Upper lobe of right lung (tissue), 1 donor: ENCODE measurements at regions not wholly inside any gene's neighbourhood (a gene's known extent, or its start where the extent isn't known, plus 50 kb on each side); places are given as distances from the start of the nearest gene placed in this dataset.

ENCODE experiments used
- ATAC-seq: fragments of 200-7000 bp; cut with Tn5 transposase; one replicate; pipeline ENCODE4 v1.9.1; 2020; ENCODE audit warnings: mild to moderate bottlenecking, moderate library complexity
- DNase-seq: peaks from one replicate; pipeline ENCODE4 v3.0.0-alpha.2; 2020
- H3K27ac ChIP-seq: fragments of 200-600 bp; one replicate; pipeline ENCODE4 v1.8.0; 2022
- H3K27me3 ChIP-seq: fragments of 200-600 bp; one replicate; pipeline ENCODE4 v1.8.0; 2022; ENCODE audit warnings: mild to moderate bottlenecking
- H3K36me3 ChIP-seq: fragments of 200-600 bp; one replicate; pipeline ENCODE4 v1.8.0; 2022
- H3K4me1 ChIP-seq: fragments of 200-600 bp; one replicate; pipeline ENCODE4 v1.8.0; 2022
- H3K4me3 ChIP-seq: fragments of 200-600 bp; one replicate; pipeline ENCODE4 v1.8.0; 2022; ENCODE audit warnings: mild to moderate bottlenecking
- H3K9me3 ChIP-seq: fragments of 200-600 bp; one replicate; pipeline ENCODE4 v1.8.0; 2022
- CTCF ChIP-seq: fragments of 200-600 bp; IDR thresholded peaks from one replicate; pipeline ENCODE4 v1.8.0; 2022; ENCODE audit warnings: antibody characterized with exemption
- intact Hi-C: fragments of 100-400 bp; cut with DNase I; formaldehyde crosslinking; loops from one replicate; pipeline ENCODE4 v1.11.0; 2022
- donor health status: DM: no; HTN: yes; CAD: no; lungs with severe emphysema.

GRCh38 chr2:160550048-160550447 is 56.4 kb upstream of the RBMS1 start:
- intact Hi-C loops = no loop called here
- no peak for TF ChIP-seq CTCF
- Histone ChIP-seq H3K36me3 (no peaks in the 10 kb centered on the region), H3K27ac (no peak overlapping the region), H3K9me3 (no peaks in the 10 kb centered on the region), H3K4me1 (no peaks in the 10 kb centered on the region), H3K27me3 (no peaks in the 10 kb centered on the region), H3K4me3 (no peak overlapping the region)
- DNase-seq (no peak), ATAC-seq (no peak)

- intact Hi-C loops = no loop called here
Observed at GRCh38 chr2:160551259-160551658, 57.7 kb upstream of the RBMS1 start.

GRCh38 chr2:160555420-160556071 is 61.9 kb upstream of the RBMS1 start:
- Histone ChIP-seq H3K4me3 (no peak overlapping the region), H3K27ac (no peak overlapping the region), H3K9me3 (no peaks in the 10 kb centered on the region), H3K36me3 (no peaks in the 10 kb centered on the region), H3K27me3 (no peaks in the 10 kb centered on the region), H3K4me1 (no peaks in the 10 kb centered on the region)
- intact Hi-C loops = no loop called here
- TF ChIP-seq CTCF = no peak
- ATAC-seq (no peak), DNase-seq (no peak)

More at GRCh38 chr2:160551259-160551658, 57.7 kb upstream of the RBMS1 start:
- no peaks in the 10 kb centered on the region for H3K9me3 ChIP-seq
- TF ChIP-seq CTCF = no peak
- peak; percentile 77 for ATAC-seq
- H3K4me3 ChIP-seq = no peak overlapping the region
- no peak overlapping the region for H3K27ac ChIP-seq
- H3K27me3 ChIP-seq = no peaks in the 10 kb centered on the region
- DNase-seq = no peak
- no peaks in the 10 kb centered on the region for H3K36me3 ChIP-seq
- no peaks in the 10 kb centered on the region for H3K4me1 ChIP-seq

- TF ChIP-seq CTCF = no peak
- H3K27me3 ChIP-seq = no peaks in the 10 kb centered on the region
- intact Hi-C loops = no loop called here
- no peak overlapping the region for H3K4me3 ChIP-seq
- no peak overlapping the region for H3K27ac ChIP-seq
- H3K9me3 ChIP-seq = no peaks in the 10 kb centered on the region
- H3K4me1 ChIP-seq = no peaks in the 10 kb centered on the region
- no peak for DNase-seq
- no peak for ATAC-seq
- no peaks in the 10 kb centered on the region for H3K36me3 ChIP-seq
Observed at GRCh38 chr2:160557903-160558302, 64.3 kb upstream of the RBMS1 start.

GRCh38 chr2:160558531-160558930 is 64.9 kb upstream of the RBMS1 start:
- no peak for DNase-seq
- H3K36me3 ChIP-seq = no peaks in the 10 kb centered on the region
- no peaks in the 10 kb centered on the region for H3K4me1 ChIP-seq
- H3K4me3 ChIP-seq = no peak overlapping the region
- no peaks in the 10 kb centered on the region for H3K27me3 ChIP-seq
- intact Hi-C loops = no loop called here
- TF ChIP-seq CTCF = no peak
- no peaks in the 10 kb centered on the region for H3K9me3 ChIP-seq
- no peak overlapping the region for H3K27ac ChIP-seq
- ATAC-seq = no peak
